WTC11 (cell line): ENCODE measurements at regions not wholly inside any gene's neighbourhood (a gene's known extent, or its start where the extent isn't known, plus 50 kb on each side); places are given as distances from the start of the nearest gene placed in this dataset.

Source experiments
- ATAC-seq: fragments of 200-7000 bp; cut with Tn5 transposase; 2 replicates; pipeline ENCODE4 v1.10.0; 2021; ENCODE audit warnings: mild to moderate bottlenecking, moderate library complexity
- CTCF ChIA-PET: fragments of 300-600 bp; sonication (Branson Sonifier 250); formaldehyde crosslinking; loops from one replicate; lab custom pipeline; 2021; ENCODE audit warnings: antibody characterized with exemption; lab: Charles Lee
- POLR2A ChIA-PET: fragments of 350-600 bp; sonication (Branson Sonifier 250); formaldehyde crosslinking; loops from one replicate; lab custom pipeline; 2021; ENCODE audit warnings: antibody characterized with exemption; lab: Charles Lee
- DNase-seq: peaks from one replicate; pipeline ENCODE4 v3.0.0; 2021; ENCODE audit warnings: low spot score
- H3K27ac Mint-ChIP-seq: 2 replicates; pipeline ENCODE4 v1.8.0; 2021; ENCODE audit warnings: mixed read lengths
- H3K27me3 Mint-ChIP-seq: 2 replicates; pipeline ENCODE4 v1.8.0; 2021; ENCODE audit warnings: low read depth, mild to moderate bottlenecking, moderate library complexity, mixed read lengths
- H3K36me3 Mint-ChIP-seq: 2 replicates; pipeline ENCODE4 v1.8.0; 2021; ENCODE audit warnings: mixed read lengths
- H3K4me1 Mint-ChIP-seq: 2 replicates; pipeline ENCODE4 v1.8.0; 2022; ENCODE audit warnings: mixed read lengths
- H3K4me3 Mint-ChIP-seq: 2 replicates; pipeline ENCODE4 v1.8.0; 2021; ENCODE audit warnings: mild to moderate bottlenecking, moderate library complexity, mixed read lengths
- H3K9me3 Mint-ChIP-seq: 2 replicates; pipeline ENCODE4 v1.8.0; 2021; ENCODE audit warnings: mixed read lengths
- ATF2 ChIP-seq: sonication (generic); formaldehyde crosslinking; IDR thresholded peaks from 2 replicates; pipeline ENCODE4 v1.8.1; 2022; ENCODE audit warnings: low read depth, missing genetic modification reagents, borderline replicate concordance
- E2F5 ChIP-seq: sonication (generic); formaldehyde crosslinking; IDR thresholded peaks from 2 replicates; pipeline ENCODE4 v1.8.1; 2022; ENCODE audit warnings: mild to moderate bottlenecking, moderate library complexity, missing genetic modification reagents
- ERG ChIP-seq: fragments of 250-450 bp; sonication (Bioruptor Pico); IDR thresholded peaks from 2 replicates; pipeline ENCODE4 v1.8.0; 2021; ENCODE audit warnings: mild to moderate bottlenecking
- FOXP4 ChIP-seq: sonication (generic); formaldehyde crosslinking; IDR thresholded peaks from 2 replicates; pipeline ENCODE4 v1.8.0; 2022; ENCODE audit warnings: mild to moderate bottlenecking, missing genetic modification reagents
- GTF2I ChIP-seq: fragments of 250-450 bp; sonication (Bioruptor Pico); conservative IDR thresholded peaks from 2 replicates; pipeline ENCODE4 v1.4.0; 2021; ENCODE audit warnings: mild to moderate bottlenecking
- IRF1 ChIP-seq: sonication (generic); formaldehyde crosslinking; IDR thresholded peaks from 2 replicates; pipeline ENCODE4 v1.8.0; 2023; ENCODE audit warnings: missing genetic modification reagents
- JAZF1 ChIP-seq: fragments of 250-450 bp; sonication (Bioruptor Pico); IDR thresholded peaks from 2 replicates; pipeline ENCODE4 v1.9.0; 2021; ENCODE audit warnings: moderate library complexity, mild to moderate bottlenecking, inconsistent platforms
- MAX ChIP-seq: sonication (generic); formaldehyde crosslinking; IDR thresholded peaks from 2 replicates; pipeline ENCODE4 v1.8.0; 2022; ENCODE audit warnings: mild to moderate bottlenecking, missing genetic modification reagents
- MXD4 ChIP-seq: fragments of 250-450 bp; sonication (Bioruptor Pico); IDR thresholded peaks from 2 replicates; pipeline ENCODE4 v1.8.0; 2021; ENCODE audit warnings: mild to moderate bottlenecking, moderate library complexity, borderline replicate concordance
- MYBL2 ChIP-seq: sonication (generic); formaldehyde crosslinking; IDR thresholded peaks from 2 replicates; pipeline ENCODE4 v1.8.1; 2023; ENCODE audit warnings: mild to moderate bottlenecking, moderate library complexity, missing genetic modification reagents
- NR2C2 ChIP-seq: sonication (generic); formaldehyde crosslinking; IDR thresholded peaks from 2 replicates; pipeline ENCODE4 v1.8.0; 2022; ENCODE audit warnings: mild to moderate bottlenecking, missing genetic modification reagents
- PREB ChIP-seq: sonication (generic); formaldehyde crosslinking; IDR thresholded peaks from 2 replicates; pipeline ENCODE4 v1.8.1; 2022; ENCODE audit warnings: mild to moderate bottlenecking, missing genetic modification reagents, moderate library complexity, borderline replicate concordance
- RORB ChIP-seq: fragments of 250-450 bp; sonication (Bioruptor Pico); IDR thresholded peaks from 2 replicates; pipeline ENCODE4 v1.9.0; 2021; ENCODE audit warnings: mild to moderate bottlenecking
- SP1 ChIP-seq: sonication (generic); formaldehyde crosslinking; conservative IDR thresholded peaks from 2 replicates; pipeline ENCODE4 v1.8.1; 2022; ENCODE audit warnings: missing genetic modification reagents
- USF2 ChIP-seq: sonication (generic); formaldehyde crosslinking; IDR thresholded peaks from 2 replicates; pipeline ENCODE4 v1.8.1; 2023; ENCODE audit warnings: mild to moderate bottlenecking, missing genetic modification reagents, moderate library complexity
- ZNF317 ChIP-seq: sonication (generic); formaldehyde crosslinking; IDR thresholded peaks from 2 replicates; pipeline ENCODE4 v1.8.1; 2023; ENCODE audit warnings: low read depth, mild to moderate bottlenecking, moderate library complexity, missing genetic modification reagents, borderline replicate concordance
- ZNF423 ChIP-seq: fragments of 250-450 bp; sonication (Bioruptor Pico); IDR thresholded peaks from 2 replicates; pipeline ENCODE4 v2.1.2; 2022; ENCODE audit warnings: mild to moderate bottlenecking, moderate library complexity
- ZNF425 ChIP-seq: fragments of 250-450 bp; sonication (Bioruptor Pico); conservative IDR thresholded peaks from 2 replicates; pipeline ENCODE4 v1.9.0; 2021; ENCODE audit warnings: mild to moderate bottlenecking
- ZNF532 ChIP-seq: fragments of 250-450 bp; sonication (Bioruptor Pico); IDR thresholded peaks from 2 replicates; pipeline ENCODE4 v1.9.0; 2021; ENCODE audit warnings: mild to moderate bottlenecking, borderline replicate concordance
- ZNF671 ChIP-seq: fragments of 250-450 bp; sonication (Bioruptor Pico); IDR thresholded peaks from 2 replicates; pipeline ENCODE4 v1.8.0; 2021; ENCODE audit warnings: mild to moderate bottlenecking

- TF ChIP-seq MYBL2 (CRISPR knock-in tag) (no peak), ZNF671 (CRISPR knock-in tag) (no peak), ZNF425 (CRISPR knock-in tag) (no peak), JAZF1 (CRISPR knock-in tag) (no peak), ERG (CRISPR knock-in tag) (no peak), SP1 (CRISPR knock-in tag) (no peak), ZNF532 (CRISPR knock-in tag) (no peak), USF2 (CRISPR knock-in tag) (no peak), FOXP4 (CRISPR knock-in tag) (no peak), E2F5 (no peak), NR2C2 (no peak), MXD4 (CRISPR knock-in tag) (no peak)
- ChIA-PET CTCF (interaction anchor here (1.6 kb wide), 1 partner anchor 22 kb away, joined by 4 read pairs; no protein-coding TSS in a partner anchor), POLR2A (no interaction called here)
- Mint-ChIP-seq H3K36me3 (no peaks in the 10 kb centered on the region), H3K9me3 (peaks cover 19% of the 10 kb centered on the region), H3K27me3 (no peaks in the 10 kb centered on the region), H3K27ac (no peak overlapping the region), H3K4me3 (no peak overlapping the region), H3K4me1 (peaks cover 8% of the 10 kb centered on the region; the same call in 1 of the 2 replicates)
- ATAC-seq (peak; percentile 81), DNase-seq (no peak)
Measured at GRCh38 chr14:51539571-51540037, 112.1 kb upstream of the FRMD6 start.

- H3K36me3 Mint-ChIP-seq, result no peaks in the 10 kb centered on the region
- ChIA-PET CTCF (interaction anchor here (1.6 kb wide), 1 partner anchor 22 kb away, joined by 4 read pairs; no protein-coding TSS in a partner anchor), POLR2A (no interaction called here)
- no peak overlapping the region for H3K4me3 Mint-ChIP-seq
- peaks cover 9% of the 10 kb centered on the region for H3K4me1 Mint-ChIP-seq
- peaks cover 17% of the 10 kb centered on the region for H3K9me3 Mint-ChIP-seq
- no peaks in the 10 kb centered on the region for H3K27me3 Mint-ChIP-seq
- ATAC-seq (no peak), DNase-seq (no peak)
- no peak overlapping the region for H3K27ac Mint-ChIP-seq
- TF ChIP-seq PREB (no peak), IRF1 (no peak), ATF2 (CRISPR knock-in tag) (no peak), ZNF317 (no peak), RORB (CRISPR knock-in tag) (no peak), ZNF423 (no peak), GTF2I (CRISPR knock-in tag) (no peak), MAX (CRISPR knock-in tag) (no peak)
Measured at GRCh38 chr14:51540364-51540763, 111.3 kb upstream of the FRMD6 start.
